ENCODE measurements at regions not wholly inside any gene's neighbourhood (a gene's known extent, or its start where the extent isn't known, plus 50 kb on each side); places are given as distances from the start of the nearest gene placed in this dataset.

DNA sequence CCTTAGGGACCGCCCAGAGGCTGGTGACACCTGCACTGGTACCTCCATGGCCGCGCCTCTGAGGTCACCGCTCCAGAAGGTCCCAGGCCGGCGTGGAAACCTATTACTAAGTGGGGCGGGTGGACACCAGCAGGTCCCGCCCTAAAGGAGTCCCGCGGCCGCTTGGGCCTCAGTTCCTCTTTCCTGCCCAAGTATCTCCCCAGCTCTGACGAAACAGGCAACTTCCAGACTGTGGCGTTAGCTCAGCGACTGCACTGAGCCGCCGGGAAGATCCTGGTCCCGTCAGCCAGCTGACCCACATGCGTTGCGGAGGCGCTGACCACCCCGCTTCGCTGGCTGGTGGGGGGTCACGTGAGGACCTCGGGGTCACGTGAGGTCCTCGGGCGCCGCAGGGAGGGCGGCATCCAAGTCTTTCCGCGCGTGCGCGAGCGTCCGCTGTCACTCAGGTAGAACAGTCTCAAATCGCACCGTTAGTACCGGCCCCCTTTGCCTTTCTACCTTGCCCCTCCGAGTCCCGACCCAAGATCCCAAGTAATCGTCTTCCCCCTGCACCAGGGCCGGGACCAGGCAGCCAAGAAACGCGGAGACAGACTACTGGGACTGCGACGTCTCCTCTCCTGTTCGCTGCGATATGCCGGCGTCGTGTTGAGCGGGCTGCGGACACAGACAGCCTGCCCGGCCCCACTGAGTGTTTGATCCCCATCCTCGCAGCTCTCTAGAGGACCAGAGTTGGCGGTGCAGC is 53.7 kb upstream of the KDM4C start:
- DNase-seq (ENCODE audit: low read depth), result peak; percentile 69
- TF ChIP-seq CTCF (IDR thresholded peaks at IDR 0.05; ENCODE audit: control insufficient read depth, extremely low read depth, insufficient read depth), result no peak
- H3K4me3 ChIP-seq (ENCODE audit: low read depth, low read length), result peak overlapping the region; percentile 76

DNA sequence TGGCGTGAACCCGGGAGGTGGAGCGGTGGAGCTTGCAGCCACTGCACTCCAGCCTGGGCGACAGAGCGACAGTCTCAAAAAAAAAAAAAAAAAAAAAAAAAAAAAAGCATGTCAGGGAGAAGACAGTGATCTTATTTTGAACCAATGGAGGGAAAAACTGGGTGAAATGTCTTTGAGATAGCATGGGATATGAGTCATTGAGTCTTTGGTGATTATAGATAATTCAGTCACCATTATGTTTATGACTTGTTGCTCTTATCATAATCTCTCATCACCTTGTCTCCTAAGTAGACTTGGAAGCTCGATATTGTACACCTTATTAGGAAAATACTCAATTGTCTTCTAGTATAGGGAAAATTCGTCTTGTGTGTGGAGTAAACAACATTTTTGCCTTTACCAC is 55.1 kb upstream of the KDM4C start:
- DNase-seq (ENCODE audit: low read depth), result no peak
- no peak for TF ChIP-seq CTCF (IDR thresholded peaks at IDR 0.05; ENCODE audit: control insufficient read depth, extremely low read depth, insufficient read depth)
- H3K4me3 ChIP-seq (ENCODE audit: low read depth, low read length), result no peak overlapping the region

- H3K4me3 ChIP-seq (ENCODE audit: low read depth, low read length), result no peak overlapping the region
- no peak for DNase-seq (ENCODE audit: low read depth)
- TF ChIP-seq CTCF (IDR thresholded peaks at IDR 0.05; ENCODE audit: control insufficient read depth, extremely low read depth, insufficient read depth), result no peak
These were observed 50.6 kb upstream of the GLDC start for GRCh38 chr9:6696178-6696577.

- no peak overlapping the region for H3K4me3 ChIP-seq (ENCODE audit: low read depth, low read length)
- no peak for TF ChIP-seq CTCF (IDR thresholded peaks at IDR 0.05; ENCODE audit: control insufficient read depth, extremely low read depth, insufficient read depth)
- no peak for DNase-seq (ENCODE audit: low read depth)
These were observed 49.7 kb upstream of the GLDC start for GRCh38 chr9:6695121-6695814.
